D341Med (cell line): ENCODE measurements at regions not wholly inside any gene's neighbourhood (a gene's known extent, or its start where the extent isn't known, plus 50 kb on each side); places are given as distances from the start of the nearest gene placed in this dataset.

Experiments used
- DNase-seq: peaks from one replicate; pipeline ENCODE4 v3.0.0; 2012; ENCODE audit warnings: low spot score

DNA sequence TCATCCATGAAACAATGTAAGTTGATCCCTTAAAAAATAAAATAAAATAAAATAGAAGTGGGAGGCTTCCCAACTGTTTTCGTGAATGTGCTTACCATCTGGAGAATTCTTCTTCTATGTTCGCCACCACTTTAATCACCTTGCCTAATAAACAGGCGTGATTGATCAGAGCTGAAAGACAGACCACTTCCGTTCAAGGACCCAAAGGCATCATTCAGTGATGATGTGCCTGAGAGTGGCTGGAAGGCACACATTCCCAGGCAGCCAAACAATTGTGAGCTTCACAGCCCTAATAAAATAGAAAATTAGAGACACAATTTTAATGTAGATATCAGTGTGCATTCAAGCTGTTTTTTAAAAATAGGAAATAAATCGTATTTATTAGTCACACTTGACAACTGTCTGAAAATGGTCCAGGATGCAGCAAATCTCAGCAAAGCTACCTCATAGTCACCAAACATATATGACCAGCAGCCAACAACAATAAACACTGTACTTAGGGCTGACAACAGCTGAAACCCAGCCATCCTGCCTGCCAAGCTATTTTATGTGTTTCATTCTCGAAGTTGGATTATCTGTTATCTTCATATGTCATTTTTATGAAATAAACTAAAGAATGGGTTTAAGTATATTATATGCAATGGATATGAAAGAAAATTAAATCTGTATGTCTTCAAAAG is 163.2 kb upstream of the FAM9B start:
- DNase-seq: no peak

DNA sequence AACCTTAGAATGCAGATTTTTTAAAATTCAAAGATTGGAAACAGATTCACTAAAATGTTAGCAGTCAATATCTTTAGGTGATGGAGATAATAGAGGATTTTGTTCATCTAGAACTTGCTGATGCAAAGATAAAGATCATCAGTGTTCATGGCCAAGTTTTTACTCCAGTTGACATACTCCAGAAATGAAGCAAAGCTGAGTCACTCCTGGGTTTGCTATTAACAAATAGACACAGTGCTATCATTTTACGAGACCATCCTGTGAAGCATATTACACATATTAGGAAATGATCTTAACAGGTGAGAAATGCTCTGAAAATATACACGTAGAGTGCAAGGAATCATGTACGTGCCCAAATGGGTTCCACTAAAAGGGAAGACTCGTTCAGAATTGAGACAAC is 170.6 kb upstream of the FAM9B start:
- DNase-seq: no peak

DNA sequence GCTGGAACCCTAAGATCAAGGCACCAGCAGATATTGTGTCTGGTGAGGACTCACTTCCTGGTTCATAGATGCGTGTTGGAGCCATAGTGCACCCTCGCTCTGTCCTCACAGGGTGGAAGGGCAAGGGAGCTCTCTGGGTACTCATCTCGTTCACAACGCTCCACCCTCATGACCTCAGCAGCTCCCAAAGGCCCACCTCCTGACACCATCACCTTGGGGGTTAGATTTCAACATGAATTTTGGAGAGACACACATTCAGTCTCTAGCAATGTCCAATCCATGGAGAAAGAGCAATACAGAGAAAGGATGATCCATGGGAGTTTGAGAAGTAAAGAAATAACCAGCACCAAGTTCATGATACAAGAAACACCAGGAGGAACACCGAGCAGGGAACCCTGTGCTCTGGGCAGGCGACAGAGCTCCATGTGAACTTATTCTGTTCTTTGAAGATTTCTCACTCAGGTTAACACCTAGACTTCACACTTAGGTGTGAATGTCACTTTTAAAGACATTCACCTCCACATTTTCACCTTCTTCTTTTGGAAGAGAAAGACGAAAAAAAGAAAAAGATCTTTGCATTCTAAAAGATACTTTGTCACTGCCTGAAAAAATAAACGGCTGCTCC is 171.8 kb upstream of the FAM9B start:
- no peak for DNase-seq

DNA sequence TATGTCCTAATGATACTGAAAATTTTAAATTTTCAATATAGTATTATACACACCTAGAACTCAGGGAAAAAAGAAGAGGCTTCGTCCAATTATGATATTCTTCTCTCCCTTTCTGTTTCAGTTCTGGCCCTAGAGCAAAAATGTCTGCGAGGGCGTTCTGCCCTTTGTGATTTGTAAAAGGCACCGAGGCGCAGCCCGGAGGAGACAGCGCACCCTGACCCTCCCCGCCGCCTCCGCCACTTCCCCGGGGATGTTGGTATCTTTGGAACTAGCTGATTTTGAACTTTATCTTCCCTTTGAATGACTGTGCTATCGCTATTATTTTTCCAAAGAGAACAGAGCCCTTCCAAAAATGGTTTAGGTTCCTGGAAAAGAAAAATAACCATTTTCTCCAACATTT is 173.2 kb upstream of the FAM9B start:
- DNase-seq: no peak

DNA sequence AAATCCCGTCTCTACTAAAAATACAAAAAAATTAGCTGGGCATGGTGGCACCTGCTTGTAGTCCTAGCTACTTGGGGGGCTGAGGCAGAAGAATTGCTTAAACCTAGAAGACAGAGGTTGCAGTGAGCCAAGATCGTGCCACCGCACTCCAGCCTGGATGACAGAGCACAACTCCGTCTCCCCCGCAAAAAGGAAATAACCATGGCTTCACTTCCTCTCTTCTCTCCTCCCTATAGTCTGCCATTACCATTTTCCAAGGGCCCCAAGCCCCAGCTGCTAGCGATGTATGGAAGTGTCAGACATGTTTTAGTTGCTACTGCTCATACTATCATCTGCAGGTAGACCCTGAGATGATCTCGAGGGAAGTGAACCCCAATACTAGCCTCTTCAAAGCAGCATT is 177.3 kb upstream of the FAM9B start:
- no peak for DNase-seq

DNA sequence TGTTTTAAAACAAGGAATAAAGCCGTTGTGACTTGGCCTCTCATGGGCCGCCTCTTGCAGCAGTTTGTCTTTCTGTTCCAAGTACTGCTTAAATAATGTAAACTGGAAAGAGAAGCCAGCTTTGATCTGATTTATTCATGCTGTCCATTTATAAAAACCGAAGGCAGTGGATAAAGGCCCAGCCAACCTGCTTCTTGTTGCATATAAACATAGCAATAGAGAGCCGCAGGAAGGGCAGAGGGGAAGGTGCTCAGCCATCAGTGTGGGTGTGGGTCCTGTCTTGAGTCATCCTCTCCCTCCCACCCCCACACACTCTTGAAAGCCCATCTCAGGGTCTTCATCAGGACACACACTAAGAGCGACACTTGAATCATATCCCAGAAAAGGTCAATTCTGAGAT is 187.9 kb upstream of the FAM9B start:
- no peak for DNase-seq

DNA sequence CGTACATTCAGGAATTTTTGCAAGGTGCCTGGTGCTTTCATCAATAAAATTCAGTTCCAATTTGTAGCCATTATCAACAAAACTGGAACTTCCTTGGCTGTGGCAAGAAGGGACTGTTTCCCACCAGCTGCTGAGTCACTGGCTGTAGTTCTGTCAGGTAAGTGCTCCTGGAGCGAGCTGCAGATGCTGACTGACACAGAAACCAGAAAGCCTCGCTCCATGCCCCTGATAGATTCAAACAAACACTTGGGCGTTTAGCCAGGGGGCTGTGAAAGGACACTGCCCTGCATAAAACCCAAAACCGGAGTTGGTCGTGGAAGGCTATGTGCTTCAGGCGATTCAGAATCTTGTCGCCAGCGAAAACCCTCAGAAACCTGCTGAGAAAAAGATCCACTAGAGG is 188.4 kb upstream of the FAM9B start:
- DNase-seq: no peak

DNA sequence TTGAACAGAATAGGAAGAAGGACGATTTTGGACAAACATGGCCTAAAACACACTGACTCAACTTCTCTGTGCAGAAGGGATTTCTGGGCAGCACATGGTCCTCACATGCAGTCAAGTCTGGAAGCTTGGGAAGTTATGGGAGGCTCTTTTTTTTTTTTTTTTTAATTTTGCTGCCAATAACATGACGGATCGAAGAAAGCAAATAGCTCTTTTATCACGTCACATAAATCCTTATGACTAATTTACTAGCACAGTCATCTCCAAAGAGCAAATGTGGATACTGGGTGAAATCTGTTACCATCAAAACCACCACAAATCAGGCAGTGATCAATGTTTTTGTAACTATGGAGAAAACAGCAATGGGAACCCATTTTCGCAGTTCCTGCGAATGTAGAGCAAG is 193.3 kb upstream of the FAM9B start:
- no peak for DNase-seq

DNA sequence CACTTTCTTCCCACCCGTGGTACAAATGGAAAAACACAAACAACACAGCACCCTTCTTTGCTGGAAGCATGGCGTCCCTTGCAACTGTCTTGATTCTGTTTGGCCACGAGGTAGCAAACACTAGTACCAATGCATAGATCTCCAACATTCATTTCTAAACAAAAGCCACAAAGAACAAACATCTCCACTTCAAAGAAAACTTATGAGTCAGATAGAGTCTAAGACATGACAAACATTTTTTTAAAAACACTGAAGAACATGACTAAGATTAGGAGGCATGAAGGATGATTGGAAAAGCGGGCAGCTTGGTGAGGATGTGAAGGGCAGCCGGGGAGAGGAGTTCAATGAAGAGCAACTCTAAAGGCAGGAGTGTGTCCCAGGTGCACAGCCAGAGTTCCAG is 197.6 kb upstream of the FAM9B start:
- DNase-seq: no peak

DNA sequence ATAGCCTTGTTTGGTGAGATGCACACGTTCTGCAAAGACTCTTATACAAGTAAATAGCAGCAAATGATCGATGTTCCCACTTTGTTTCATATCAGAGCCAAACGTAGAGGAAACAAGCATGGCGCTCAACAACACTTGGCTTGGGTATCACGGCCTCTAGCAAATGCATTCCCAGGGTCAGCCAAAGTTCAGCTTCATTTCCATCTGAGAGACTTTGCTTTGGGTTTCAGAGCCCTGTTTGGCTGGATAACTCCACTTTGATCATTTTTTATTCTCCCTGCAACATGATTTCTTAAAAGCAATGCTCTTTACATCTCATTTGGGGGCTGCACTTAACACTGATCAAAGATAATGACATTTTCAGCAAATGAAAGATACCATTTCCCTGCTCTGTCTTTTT is 199.2 kb upstream of the FAM9B start:
- DNase-seq: no peak

DNA sequence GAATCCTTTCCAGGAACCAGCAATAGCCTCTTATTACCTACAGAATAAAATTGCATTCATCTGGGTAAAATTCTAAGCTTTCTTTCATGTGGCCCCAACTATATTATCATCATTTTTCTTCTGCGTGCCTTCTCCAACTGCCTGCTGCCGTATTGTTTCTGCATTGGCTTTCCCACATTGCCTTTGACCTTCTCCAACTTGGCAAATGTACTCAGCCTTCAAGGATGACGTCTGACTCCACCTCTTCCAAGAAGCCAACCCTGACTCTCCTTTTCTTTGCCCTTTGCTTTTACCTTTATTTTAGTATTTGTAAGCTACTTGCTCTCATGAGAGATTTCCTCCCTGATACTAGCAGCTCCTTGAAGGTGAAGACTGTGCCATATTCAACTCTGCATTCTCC is 200.4 kb upstream of the FAM9B start:
- DNase-seq: no peak

DNA sequence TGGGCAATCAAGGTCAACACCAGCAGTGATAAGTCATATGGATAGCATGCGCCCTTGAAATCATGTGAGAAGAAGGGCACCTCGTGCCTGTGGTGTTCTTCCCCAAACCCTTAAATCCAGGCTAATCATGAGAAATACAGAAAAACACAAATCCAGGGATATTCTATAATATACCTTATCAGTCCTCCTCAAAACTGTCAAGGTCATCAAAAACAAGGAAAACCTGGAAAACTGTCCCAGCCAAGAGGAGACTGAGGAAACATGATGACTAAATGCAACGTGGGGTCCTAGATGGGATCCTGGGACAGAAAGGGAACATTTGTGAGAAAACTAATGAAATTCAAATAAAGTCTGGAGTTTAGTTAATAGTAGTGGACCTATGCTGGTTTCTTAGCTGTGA is 201.8 kb upstream of the FAM9B start:
- DNase-seq: no peak

DNA sequence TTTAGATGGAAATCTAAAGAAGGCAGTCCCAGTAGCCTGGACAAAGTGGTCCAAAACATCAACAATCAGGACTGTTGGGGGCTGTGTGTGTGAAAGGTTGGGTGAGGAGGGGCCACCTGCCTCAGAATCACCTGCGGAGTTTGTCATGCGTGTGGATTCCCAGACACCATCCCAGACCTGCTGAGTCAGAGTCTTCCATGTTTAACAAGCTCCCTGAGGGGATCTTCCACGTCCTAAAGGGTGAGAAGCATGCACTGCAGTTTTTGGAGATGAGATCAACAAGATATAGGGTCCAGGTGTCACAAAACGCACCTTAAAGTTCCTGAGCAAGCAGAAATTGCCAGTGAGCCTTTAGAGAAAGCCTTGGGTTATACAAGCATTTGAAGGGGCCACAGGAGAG is 207.0 kb upstream of the FAM9B start:
- DNase-seq: no peak

DNA sequence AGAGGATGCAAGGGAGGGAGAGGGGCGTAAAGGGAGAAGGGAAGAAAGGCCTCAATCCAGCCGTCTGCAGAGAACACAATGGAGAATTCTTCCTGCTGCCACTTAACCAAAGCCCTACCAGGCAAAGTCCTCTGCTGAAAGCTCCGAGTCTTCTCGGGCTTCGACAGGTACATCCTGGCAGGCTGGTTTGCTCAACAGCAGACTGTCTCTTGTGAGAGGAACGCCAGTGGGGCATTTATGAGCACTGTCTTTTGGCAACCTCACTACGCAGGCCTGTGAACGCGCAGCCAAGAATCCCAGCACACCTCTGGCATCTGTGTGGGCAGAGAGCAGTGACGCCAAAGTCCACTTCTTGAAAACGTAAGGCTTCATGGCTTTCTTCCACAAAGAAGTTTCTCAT is 207.5 kb upstream of the FAM9B start:
- DNase-seq: no peak

DNA sequence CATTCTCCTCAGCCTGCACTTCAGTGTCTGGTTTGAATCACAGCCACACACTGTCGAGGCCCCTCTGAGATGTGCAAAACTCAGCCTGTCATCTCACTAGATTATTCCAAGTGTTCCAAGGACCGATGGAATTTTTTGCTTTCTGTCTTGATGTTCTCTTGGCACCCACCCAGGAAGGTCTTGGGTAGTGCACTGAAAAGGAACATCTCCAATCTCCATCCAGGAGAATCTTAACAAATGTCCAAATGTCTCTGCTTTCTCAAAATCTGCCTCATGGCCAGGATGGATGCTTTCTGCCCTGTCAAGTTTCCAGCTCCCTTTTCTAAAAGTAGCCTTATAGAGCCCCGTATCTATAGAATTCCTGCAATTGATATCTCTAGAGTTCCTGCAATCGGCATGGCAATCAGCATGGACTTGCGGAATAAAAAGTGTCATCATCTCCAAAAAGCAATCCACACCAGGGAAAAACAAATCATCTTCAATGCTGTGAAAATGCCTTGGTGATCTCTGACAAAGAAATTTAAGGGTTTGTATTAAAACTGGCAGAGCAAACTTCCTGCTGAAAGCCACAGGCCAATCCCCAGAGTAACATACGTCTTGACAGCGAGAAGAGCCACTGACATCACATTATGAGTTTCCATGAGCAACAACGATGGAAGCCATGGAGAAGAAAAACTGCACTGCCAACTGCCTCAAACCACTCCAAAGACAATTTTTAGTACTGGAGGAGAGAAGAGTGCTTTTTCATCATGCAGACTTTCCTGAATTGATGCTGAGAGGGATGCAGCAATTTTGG is 215.3 kb upstream of the FAM9B start:
- no peak for DNase-seq

DNA sequence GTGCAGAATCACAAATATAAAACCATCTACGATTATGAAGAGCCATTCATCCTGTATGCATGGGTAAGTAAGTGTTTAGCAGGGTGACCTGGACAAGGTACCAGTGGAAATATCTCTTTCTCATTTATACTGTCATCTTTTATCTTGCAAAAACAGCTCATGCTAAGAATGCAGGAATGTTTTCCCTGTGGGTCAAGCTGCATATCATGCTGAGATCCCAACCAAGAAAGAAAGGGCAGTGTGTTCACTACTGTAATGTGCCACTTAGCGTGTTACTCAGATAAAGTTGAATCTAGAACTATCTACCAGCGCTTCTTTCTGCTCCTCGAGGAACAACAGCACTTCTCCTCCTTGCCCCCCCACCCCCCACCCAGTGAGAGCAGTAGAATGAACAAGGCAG is 212.7 kb upstream of the TBL1X start:
- DNase-seq: no peak

DNA sequence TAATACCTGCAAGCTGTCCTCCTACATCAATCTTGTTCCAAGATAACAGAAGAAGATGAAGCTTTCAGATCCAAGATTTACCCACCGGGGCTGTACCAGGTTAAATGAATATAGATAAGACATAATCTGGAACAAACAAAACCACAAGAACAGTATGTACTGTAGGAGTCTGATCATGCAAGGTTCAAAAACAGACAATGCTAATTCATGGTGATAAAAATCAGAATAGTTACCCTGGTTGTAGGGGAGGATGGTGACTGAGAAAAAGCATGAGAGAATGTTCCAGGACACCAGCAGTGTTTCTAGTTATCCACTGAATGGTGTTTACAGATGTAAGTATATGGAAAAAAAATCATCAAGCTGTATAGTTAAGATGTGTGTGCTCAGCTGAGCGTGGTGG is 211.6 kb upstream of the TBL1X start:
- no peak for DNase-seq

DNA sequence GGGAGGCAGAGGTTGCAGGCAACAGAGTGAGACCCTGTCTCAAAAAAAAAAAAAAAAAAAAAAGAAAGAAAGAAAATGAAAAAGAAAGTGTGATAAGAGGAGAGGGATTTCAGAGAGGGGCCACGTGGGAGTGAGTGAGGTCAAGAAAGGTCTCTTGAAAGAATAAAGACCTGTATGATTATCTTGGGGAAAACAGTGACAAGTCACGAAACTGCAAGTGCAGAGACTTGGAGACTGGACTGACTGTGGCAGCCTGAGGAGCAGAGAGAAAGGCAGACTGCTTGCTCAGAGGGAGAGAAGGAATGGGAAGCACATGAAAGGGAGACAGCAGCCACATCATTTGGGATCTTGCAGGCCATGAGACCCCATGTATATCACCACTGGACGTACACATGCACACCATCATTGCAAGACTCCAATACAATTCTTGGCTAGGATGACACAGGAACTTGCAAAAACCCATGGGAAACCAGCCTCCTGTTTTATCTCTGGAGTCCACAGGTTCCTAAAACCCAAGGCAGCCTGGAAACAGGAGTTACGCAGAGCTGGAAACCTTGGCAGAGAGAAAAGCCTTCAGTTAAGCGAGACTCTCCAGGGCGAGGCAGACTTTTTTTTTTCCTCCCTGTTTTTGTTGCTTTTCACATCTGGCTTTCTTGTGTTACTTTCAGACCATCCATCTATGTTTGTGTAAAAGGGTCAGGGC is 207.0 kb upstream of the TBL1X start:
- DNase-seq: no peak

DNA sequence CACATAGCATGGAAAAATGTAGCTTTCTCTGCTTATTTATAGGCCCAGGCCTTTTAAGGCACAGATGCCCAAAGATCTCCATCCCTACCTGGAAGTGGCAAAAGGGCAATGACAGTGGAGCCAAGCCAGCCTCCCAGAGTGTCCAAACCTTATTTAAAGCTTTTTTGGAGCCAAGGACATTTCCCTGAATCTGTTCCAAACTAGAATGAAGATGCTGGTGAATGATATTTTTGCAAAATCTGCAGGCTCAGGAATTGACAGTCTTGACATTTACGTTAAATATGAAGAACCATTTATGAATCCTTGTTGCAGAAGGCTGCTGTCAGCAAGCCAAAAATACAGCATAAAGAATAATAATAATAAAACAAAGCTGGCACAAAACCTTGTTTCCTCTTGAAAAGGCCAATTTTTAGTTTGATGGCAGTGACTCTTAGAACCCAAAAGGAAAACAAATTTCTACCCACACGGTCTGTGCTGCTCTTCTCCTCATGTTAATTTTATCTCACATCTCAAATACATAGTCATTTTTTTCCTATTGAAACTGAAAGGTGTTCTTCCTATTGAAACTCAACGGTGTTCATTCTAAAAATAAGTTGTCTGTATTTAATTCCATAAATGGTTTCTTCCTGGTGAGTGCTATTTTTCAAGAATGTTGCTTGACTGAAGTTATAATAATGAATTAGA is 206.3 kb upstream of the TBL1X start:
- DNase-seq: no peak

DNA sequence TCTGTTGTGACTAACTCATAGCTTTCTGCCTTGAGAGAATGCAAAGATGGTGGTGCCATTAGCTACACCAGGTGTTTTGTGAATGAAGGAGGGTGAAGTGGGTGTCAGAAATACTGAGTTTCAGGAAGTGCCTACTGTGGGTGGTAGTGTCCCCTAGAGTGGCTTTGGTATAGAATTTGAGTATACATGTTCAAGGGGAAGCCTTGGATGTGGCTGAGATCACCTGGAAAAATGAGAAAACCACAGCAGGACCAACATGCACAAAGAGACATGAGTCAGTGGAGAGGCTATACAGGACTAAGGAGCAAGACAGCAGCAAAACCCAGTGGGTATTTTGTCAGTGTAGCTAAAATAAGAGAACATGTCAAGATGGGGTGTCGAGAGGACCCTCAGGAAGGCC is 204.3 kb upstream of the TBL1X start:
- no peak for DNase-seq

DNA sequence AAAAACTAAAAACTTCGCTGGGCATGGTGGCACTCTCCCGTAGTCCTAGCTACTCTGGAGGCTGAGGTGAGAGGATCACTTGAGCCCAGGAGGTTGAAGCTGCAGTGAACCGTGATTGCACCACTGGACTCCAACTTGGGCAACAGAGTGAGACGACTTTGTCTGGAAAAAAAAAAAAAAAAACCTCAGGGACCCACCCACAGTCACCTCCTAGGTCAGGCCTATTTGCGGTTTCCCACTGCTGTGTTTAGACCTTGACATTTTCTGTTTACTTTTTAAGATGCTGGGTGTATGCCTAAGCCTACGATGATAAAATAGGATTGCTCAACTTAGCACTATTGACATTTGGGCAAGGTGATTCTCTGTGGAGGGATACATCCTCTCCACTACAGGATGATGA is 197.4 kb upstream of the TBL1X start:
- DNase-seq: no peak

DNA sequence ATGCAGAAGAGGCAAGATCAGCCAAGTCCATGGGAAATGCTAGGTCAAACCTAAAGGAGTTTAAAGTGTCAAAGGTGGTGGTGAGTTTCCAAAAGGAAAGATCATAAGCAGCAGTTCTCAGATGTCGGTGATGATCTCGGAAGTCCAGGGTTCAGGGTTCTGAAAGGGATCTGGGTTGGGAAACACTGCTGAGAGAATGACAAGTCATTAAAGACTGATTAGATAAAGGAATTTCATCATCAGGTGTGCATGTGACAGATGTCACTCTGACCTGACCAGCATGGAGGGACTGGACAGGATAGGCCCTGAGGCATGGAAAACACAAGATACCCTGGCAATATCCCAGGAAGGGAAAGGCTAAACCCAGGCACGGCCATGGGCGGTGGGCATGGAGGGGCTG is 195.7 kb upstream of the TBL1X start:
- no peak for DNase-seq
